GM19099 (cell line): ENCODE measurements at regions not wholly inside any gene's neighbourhood (a gene's known extent, or its start where the extent isn't known, plus 50 kb on each side); places are given as distances from the start of the nearest gene placed in this dataset.

Experiments
- POLR2A ChIP-seq: IDR thresholded peaks from 3 replicates; pipeline ENCODE4 v1.6.1; 2011; ENCODE audit warnings: low read depth; ENCODE audit not compliant: insufficient read length; ENCODE audit errors: extremely low read depth

DNA sequence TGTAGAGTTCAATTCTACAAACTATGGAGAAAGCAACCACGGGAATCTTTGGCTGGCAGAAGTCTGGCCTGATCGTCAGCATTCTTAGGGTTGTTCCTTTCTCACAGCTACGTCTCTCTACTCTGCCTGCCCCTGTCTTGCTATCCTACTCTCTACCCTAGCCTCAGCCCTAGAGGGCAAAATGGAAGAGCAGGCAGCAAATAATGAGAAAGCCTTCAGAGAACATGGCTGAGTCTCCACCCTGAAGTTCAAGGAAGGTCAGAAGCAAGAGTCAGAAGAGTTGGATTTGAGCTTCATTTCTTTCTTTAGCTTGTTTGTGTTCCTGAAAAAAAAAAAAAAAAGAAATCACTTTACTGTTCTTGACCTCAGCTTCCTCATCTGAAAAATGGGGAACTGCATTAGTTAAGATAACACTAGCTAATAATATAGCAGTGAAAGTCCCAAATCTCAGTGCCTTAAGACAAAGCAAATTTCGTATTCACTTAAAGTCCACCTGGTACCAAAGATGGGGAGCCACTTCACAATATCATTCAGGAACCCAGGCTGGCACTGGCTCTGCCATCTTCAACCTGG, 50.2 kb upstream of the CCND2 start:
- no peak for TF ChIP-seq POLR2A

DNA sequence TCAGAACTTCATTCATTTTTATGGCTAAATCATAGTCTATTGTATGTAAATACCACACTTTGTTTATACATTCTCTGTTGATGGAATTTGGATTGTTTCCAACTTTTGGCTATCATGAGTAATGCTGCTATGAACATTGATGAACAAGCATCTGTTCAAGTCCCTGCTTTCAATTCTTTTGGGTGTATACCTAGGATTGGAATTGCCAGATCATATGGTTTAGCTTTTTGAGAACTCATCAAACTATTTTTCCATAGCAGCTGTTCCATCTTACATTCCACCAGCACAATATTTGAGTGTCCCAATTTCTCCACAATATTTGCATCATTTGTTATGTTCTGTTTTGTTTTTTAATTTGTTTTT, 52.3 kb upstream of the CCND2 start:
- no peak for TF ChIP-seq POLR2A

- TF ChIP-seq POLR2A, result no peak
These were observed 52.9 kb upstream of the CCND2 start for GRCh38 chr12:4220536-4221257.

DNA sequence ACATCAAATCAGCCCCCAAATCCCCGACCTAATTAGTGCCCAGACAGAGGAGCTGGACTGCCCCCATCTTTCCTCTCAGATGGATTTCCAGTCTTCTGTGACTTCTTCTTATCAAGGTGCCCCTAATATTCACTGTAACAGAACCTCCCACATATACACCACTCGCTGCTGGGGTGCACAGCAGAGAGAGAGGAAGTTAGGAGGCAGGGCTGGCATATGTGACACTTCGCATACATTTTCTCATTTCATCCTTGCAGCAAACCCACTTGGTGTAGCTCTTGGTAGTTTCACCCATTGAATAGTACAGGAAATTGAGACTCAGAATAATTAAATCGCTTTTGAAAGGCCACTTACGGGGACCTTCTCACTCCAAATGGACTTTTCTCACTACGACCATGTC, 56.5 kb upstream of the CCND2 start:
- no peak for TF ChIP-seq POLR2A

DNA sequence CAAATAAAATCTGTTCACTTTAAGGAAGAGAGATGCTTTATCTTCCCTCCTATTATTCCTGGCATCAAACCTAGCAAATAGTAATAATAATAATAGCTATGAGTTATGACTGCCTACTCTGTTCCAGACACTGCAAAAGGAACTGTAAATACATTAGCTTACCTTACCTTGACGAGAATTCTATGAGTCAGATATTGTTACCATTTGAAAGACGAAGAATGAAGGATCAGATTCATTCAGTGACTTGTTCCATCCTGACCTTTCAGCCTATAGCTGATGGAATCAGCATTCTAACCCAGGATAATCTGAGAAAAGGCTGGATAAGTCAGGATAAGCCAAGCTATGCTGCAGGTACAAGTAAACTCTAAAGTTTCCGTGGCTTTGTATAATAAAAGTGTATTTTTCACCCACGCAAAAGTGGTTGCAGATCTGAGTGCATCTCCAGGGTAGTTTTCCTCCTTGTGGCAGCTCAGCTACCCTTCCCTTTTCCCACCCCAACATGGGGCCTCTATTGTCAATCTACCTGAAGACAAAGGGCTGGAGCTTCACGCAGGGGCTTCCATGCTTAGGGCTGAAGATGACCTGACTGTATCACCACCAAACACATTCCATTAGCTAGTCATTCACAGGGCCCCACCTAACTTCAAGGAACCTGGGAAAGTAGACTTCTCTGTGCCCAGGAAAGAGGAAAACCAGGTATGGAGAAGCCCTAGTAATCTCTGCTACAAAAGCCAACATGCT, 57.2 kb upstream of the CCND2 start:
- TF ChIP-seq POLR2A, result no peak

- peak; percentile 49 for TF ChIP-seq POLR2A
These were observed 58.1 kb upstream of the CCND2 start for GRCh38 chr12:4215229-4216186.

DNA sequence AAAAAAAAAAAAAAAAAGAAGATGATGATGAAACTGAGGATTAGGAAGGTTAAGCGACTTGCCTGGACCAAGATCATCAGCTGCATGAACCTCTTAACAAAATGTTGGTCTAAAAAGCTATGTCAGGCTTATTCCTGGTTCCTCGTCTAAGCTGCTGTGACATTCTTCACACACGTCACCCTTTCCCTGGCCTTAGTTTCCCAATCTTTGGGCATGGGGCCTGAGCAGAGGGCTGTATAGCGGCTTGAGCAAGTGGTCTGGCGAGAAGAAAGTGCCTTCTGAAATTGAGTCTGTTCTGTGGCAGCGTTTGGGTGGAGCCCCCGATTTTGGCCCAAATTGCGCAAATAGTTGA, 58.7 kb upstream of the CCND2 start:
- no peak for TF ChIP-seq POLR2A

DNA sequence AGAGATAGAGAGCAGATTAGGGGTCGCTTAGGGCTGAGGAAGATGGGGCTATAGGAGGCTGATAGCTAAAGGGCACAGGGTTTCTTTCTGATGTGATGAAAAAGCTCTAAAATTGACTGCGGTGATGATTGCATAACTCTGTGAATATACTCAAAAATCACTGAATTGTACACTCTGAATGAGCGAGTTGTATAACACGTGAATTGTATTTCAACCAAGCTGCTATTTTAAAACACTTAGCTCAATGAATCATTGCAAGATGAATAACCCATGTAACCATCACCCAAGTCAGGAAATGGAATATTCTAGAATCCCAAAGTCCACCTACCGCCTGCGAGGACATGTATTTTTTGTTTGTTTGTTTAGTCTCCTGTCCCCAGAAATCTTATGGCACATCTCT, 60.1 kb upstream of the CCND2 start:
- no peak for TF ChIP-seq POLR2A

- no peak for TF ChIP-seq POLR2A
These were observed 60.7 kb upstream of the CCND2 start for GRCh38 chr12:4212845-4213244.

DNA sequence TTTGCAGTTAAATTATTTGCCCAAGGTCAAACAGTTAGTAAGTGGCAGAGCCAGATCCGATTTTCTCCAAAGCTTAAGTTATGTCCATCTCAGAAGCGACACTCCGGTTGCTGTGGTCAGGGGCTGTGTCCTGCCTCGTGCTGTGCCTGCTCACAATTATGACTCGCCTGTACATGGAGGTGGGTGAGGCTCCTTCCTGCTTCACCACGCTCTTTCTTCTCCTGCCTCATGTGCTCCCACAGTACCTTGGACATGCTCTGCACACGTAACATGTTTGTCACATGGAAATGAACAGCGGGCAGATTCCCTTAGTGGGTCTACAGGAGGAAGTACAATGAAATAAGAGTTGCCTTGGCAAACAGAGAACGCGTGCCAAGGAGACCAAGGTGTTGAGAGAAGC, 62.2 kb upstream of the CCND2 start:
- TF ChIP-seq POLR2A, result no peak

- TF ChIP-seq POLR2A, result no peak
These were observed 63.4 kb upstream of the CCND2 start for GRCh38 chr12:4210183-4210582.

- no peak for TF ChIP-seq POLR2A
These were observed 67.1 kb upstream of the CCND2 start for GRCh38 chr12:4206470-4206869.

- no peak for TF ChIP-seq POLR2A
These were observed 69.7 kb upstream of the CCND2 start for GRCh38 chr12:4203772-4204376.

DNA sequence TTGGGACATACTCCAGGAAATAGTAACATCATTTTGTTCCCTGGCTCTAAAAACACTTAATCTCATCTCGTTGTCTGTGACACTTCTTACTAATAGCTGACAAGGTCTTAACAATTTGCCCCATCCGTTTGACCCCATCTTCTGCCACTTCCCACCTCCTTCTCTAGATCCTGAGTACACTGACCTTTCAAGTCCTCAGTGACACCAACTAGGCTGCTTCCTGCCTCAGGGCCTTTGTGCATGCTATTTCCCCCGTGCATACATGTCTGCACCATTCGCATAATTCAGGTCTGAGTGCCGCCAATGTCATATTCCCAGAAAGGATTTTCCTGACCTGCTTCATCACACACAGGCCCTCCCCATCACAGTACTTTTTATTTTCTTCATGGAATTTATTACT, 70.6 kb upstream of the CCND2 start:
- no peak for TF ChIP-seq POLR2A

DNA sequence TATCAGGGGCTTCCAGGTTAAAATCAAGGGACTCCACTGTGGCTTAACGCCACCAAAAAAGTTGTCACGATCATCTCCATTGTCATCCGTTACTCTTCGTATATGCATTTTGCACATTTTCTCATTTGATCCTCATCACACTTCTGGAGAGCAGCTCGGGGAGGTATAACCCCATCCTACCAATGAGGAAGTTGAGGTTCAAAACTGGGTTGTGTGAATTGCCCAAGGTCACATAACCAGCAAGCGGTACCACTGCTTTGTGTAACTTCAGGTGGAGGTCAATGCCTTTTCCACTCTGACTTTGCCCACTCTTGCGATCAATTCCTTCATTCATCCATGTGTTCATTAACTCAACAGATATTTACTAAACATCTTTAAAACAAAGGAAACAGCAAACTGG, 71.1 kb upstream of the CCND2 start:
- TF ChIP-seq POLR2A, result no peak

DNA sequence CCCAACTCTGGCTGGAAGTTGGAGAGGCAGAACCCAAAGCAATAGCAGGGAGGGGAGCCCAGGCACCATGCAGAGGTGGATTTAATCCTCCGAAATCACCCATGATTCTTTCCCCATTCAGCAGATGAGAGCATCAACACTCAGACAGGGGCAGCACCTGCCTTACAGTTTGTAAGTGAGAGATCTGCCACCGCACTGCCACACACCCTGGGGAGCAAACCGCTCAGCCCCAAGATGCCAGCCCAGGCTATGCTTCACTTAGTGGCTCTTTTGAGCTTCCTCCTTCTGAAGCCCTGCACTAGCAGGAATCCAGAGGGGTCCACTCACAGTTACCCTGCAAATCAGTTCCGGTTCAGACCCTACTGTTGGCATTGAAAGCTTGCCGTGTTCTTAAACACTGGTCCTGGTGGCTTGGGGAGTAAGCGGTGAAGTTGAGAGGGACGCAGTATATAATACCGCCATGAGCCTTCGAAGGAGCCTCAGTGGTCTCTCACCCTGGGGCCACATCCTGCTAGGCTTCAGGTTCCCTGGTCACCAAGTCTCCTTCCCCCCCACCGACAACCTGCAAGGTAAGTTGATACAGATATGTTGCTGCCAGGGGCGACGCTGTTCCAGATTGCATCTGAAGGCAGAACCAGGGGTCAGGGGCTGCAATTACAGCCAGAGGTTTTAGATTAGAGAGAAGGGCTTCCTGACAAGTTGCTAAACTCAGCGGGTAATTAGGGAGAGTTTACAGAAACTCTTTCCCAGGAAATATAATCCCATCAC, 72.0 kb upstream of the CCND2 start:
- no peak for TF ChIP-seq POLR2A
